ENCODE measurements at regions not wholly inside any gene's neighbourhood (a gene's known extent, or its start where the extent isn't known, plus 50 kb on each side); places are given as distances from the start of the nearest gene placed in this dataset.

- no peak overlapping the region for H3K27ac Mint-ChIP-seq (ENCODE audit: unreplicated experiment)
- H3K27me3 Mint-ChIP-seq (ENCODE audit: unreplicated experiment): peaks cover 7% of the 10 kb centered on the region
- TF ChIP-seq CTCF (IDR thresholded peaks at IDR 0.05; ENCODE audit: partially characterized antibody, unreplicated experiment): no peak
- no peak for DNase-seq
- no peaks in the 10 kb centered on the region for H3K4me1 Mint-ChIP-seq (ENCODE audit: low read depth, unreplicated experiment)
- peaks cover 7% of the 10 kb centered on the region for H3K36me3 Mint-ChIP-seq (ENCODE audit: unreplicated experiment)
- H3K4me3 Mint-ChIP-seq (ENCODE audit: unreplicated experiment): no peak overlapping the region
- H3K9me3 Mint-ChIP-seq (ENCODE audit: unreplicated experiment): no peaks in the 10 kb centered on the region
Observed at GRCh38 chr20:58106143-58106750, 122.2 kb downstream of the ANKRD60 start.

- Mint-ChIP-seq H3K9me3 (ENCODE audit: unreplicated experiment) (no peaks in the 10 kb centered on the region), H3K27me3 (ENCODE audit: unreplicated experiment) (peaks cover 7% of the 10 kb centered on the region), H3K4me3 (ENCODE audit: unreplicated experiment) (no peak overlapping the region), H3K36me3 (ENCODE audit: unreplicated experiment) (peaks cover 7% of the 10 kb centered on the region), H3K27ac (ENCODE audit: unreplicated experiment) (no peak overlapping the region), H3K4me1 (ENCODE audit: low read depth, unreplicated experiment) (no peaks in the 10 kb centered on the region)
- no peak for DNase-seq
- TF ChIP-seq CTCF (IDR thresholded peaks at IDR 0.05; ENCODE audit: partially characterized antibody, unreplicated experiment): no peak
Observed at GRCh38 chr20:58103961-58104360, 124.5 kb downstream of the ANKRD60 start.

GRCh38 chr20:58103517-58103904, 124.9 kb downstream of the ANKRD60 start:
- no peak for DNase-seq
- H3K36me3 Mint-ChIP-seq (ENCODE audit: unreplicated experiment): peaks cover 7% of the 10 kb centered on the region
- H3K27me3 Mint-ChIP-seq (ENCODE audit: unreplicated experiment): peaks cover 7% of the 10 kb centered on the region
- H3K9me3 Mint-ChIP-seq (ENCODE audit: unreplicated experiment): no peaks in the 10 kb centered on the region
- no peak overlapping the region for H3K27ac Mint-ChIP-seq (ENCODE audit: unreplicated experiment)
- no peak overlapping the region for H3K4me3 Mint-ChIP-seq (ENCODE audit: unreplicated experiment)
- TF ChIP-seq CTCF (IDR thresholded peaks at IDR 0.05; ENCODE audit: partially characterized antibody, unreplicated experiment): no peak
- H3K4me1 Mint-ChIP-seq (ENCODE audit: low read depth, unreplicated experiment): no peaks in the 10 kb centered on the region

- H3K4me1 Mint-ChIP-seq (ENCODE audit: low read depth, unreplicated experiment): no peaks in the 10 kb centered on the region
- H3K27ac Mint-ChIP-seq (ENCODE audit: unreplicated experiment): no peak overlapping the region
- no peaks in the 10 kb centered on the region for H3K9me3 Mint-ChIP-seq (ENCODE audit: unreplicated experiment)
- H3K4me3 Mint-ChIP-seq (ENCODE audit: unreplicated experiment): no peak overlapping the region
- no peak for DNase-seq
- peaks cover 7% of the 10 kb centered on the region for H3K27me3 Mint-ChIP-seq (ENCODE audit: unreplicated experiment)
- no peak for TF ChIP-seq CTCF (IDR thresholded peaks at IDR 0.05; ENCODE audit: partially characterized antibody, unreplicated experiment)
- peaks cover 7% of the 10 kb centered on the region for H3K36me3 Mint-ChIP-seq (ENCODE audit: unreplicated experiment)
Observed at GRCh38 chr20:58102744-58103516, 125.5 kb downstream of the ANKRD60 start.

DNA sequence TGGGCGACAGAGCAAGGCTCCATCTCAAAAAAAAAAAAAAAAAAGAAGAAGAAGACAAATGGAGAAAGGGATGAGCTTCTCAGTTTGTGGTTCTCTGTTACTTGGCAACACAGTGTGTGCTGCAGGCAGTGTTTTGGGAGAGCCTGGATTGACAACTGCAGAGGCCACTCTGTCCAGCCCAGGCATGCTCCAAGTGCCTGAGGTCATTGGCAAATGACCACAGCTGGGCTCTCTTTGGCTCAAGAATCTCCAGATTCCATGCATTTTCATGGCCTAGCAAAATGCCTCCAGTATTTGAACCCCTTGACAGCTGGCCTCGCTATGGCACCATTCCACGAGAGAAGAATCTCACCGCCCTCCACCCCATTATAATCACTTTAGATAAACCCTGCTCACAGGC, 126.2 kb downstream of the ANKRD60 start:
- H3K9me3 Mint-ChIP-seq (ENCODE audit: unreplicated experiment): no peaks in the 10 kb centered on the region
- no peaks in the 10 kb centered on the region for H3K4me1 Mint-ChIP-seq (ENCODE audit: low read depth, unreplicated experiment)
- no peak for TF ChIP-seq CTCF (IDR thresholded peaks at IDR 0.05; ENCODE audit: partially characterized antibody, unreplicated experiment)
- peaks cover 7% of the 10 kb centered on the region for H3K27me3 Mint-ChIP-seq (ENCODE audit: unreplicated experiment)
- H3K36me3 Mint-ChIP-seq (ENCODE audit: unreplicated experiment): peaks cover under 1% of the 10 kb centered on the region
- DNase-seq: no peak
- no peak overlapping the region for H3K4me3 Mint-ChIP-seq (ENCODE audit: unreplicated experiment)
- no peak overlapping the region for H3K27ac Mint-ChIP-seq (ENCODE audit: unreplicated experiment)

Measured in glutamatergic neuron (in vitro differentiated cells).